Prostate gland (tissue), 2 donors: ENCODE measurements at regions not wholly inside any gene's neighbourhood (a gene's known extent, or its start where the extent isn't known, plus 50 kb on each side); places are given as distances from the start of the nearest gene placed in this dataset.

ENCODE experiments used
- DNase-seq: peaks from one replicate; pipeline ENCODE4 v3.0.0-alpha.2; 2019; ENCODE audit warnings: low spot score
- H3K27ac ChIP-seq, 2 donors: fragments of 200-600 bp; sonication (generic); 2 replicates each; pipeline ENCODE4 v1.5.1; 2017 to 2019
- H3K27me3 ChIP-seq: fragments of 200-600 bp; sonication (generic); replicated peaks from 2 replicates; pipeline ENCODE4 v1.5.1; 2019; ENCODE audit not compliant: insufficient read depth
- H3K36me3 ChIP-seq, 2 donors: fragments of 200-600 bp; sonication (generic); 1 replicate in 1 of 2; 2 replicates in 1 of 2; pipeline versions ENCODE4 v1.5.1 to v1.8.1; 2017 to 2019
- H3K4me1 ChIP-seq: fragments of 200-600 bp; sonication (generic); replicated peaks from 2 replicates; pipeline ENCODE4 v1.5.1; 2019
- H3K4me3 ChIP-seq, 2 donors: fragments of 200-600 bp; sonication (generic); 2 replicates each; pipeline ENCODE4 v1.5.1; 2017 to 2019
- H3K9me3 ChIP-seq: fragments of 200-600 bp; sonication (generic); 2 replicates; pipeline ENCODE4 v1.5.1; 2017
- POLR2A ChIP-seq: fragments of 450-650 bp; IDR thresholded peaks from one replicate; pipeline ENCODE4 v1.6.1; 2016; ENCODE audit warnings: antibody characterized with exemption, mild to moderate bottlenecking
- POLR2AphosphoS5 ChIP-seq: sonication (generic); formaldehyde crosslinking; IDR thresholded peaks from one replicate; pipeline ENCODE4 v1.6.1; 2017; ENCODE audit warnings: antibody characterized with exemption
- WGBS: methylation state at CpG from one replicate; pipeline ENCODE4 v1.1.5; 2018; 5-methylcytosine and 5-hydroxymethylcytosine counted together
- intact Hi-C: fragments of 100-400 bp; cut with DNase I; formaldehyde crosslinking; loops from one replicate; pipeline ENCODE4 v1.14.2; 2022
- TF ChIP-seq, protein P1 (sequence below), 4 experiments: fragments of 200-600 bp in 2 of 4; fragments of 450-650 bp in 2 of 4; sonication (generic) in 2 of 4; IDR thresholded peaks; 1 replicate in 3 of 4; 2 replicates in 1 of 4; pipeline ENCODE4 v1.5.1; 2016 to 2019; ENCODE audit warnings: antibody characterized with exemption in 4 of 4, mild to moderate bottlenecking in 2 of 4, moderate library complexity in 2 of 4

DNA sequence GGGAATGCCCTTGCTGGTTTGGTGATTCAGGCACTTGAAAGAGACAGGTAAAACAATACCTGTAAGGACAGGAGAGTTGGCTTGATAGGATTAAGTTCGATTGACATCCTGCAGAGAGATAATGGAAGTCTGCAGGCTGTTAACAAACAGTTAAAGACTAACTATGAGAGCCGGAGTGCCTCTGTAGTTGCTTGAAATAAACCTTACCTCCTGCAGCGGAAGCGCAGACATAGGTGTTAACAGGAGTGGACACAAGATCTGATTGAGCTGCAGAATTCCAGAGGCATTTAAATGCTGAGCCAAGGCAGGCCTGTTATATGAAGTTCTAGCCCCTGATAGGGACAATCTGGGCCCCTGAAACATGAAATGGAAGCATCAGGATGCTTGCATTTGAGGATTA is 416.7 kb upstream of the MAOA start:
- H3K27ac ChIP-seq, result no peak overlapping the region
- H3K4me1 ChIP-seq, result no peaks in the 10 kb centered on the region
- H3K4me3 ChIP-seq, result no peak overlapping the region
- H3K36me3 ChIP-seq, result no peaks in the 10 kb centered on the region
- WGBS, result 77% methylated on average over 4 of the region's 4 CpGs
- no peak for DNase-seq
- intact Hi-C loops, result no loop called here
- no peaks in the 10 kb centered on the region for H3K27me3 ChIP-seq
- H3K9me3 ChIP-seq, result no peaks in the 10 kb centered on the region
- TF ChIP-seq POLR2A (no peak), POLR2AphosphoS5 (no peak)
- TF ChIP-seq, protein P1, sequence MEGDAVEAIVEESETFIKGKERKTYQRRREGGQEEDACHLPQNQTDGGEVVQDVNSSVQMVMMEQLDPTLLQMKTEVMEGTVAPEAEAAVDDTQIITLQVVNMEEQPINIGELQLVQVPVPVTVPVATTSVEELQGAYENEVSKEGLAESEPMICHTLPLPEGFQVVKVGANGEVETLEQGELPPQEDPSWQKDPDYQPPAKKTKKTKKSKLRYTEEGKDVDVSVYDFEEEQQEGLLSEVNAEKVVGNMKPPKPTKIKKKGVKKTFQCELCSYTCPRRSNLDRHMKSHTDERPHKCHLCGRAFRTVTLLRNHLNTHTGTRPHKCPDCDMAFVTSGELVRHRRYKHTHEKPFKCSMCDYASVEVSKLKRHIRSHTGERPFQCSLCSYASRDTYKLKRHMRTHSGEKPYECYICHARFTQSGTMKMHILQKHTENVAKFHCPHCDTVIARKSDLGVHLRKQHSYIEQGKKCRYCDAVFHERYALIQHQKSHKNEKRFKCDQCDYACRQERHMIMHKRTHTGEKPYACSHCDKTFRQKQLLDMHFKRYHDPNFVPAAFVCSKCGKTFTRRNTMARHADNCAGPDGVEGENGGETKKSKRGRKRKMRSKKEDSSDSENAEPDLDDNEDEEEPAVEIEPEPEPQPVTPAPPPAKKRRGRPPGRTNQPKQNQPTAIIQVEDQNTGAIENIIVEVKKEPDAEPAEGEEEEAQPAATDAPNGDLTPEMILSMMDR (IDR thresholded peaks at IDR 0.05), result no peak

DNA sequence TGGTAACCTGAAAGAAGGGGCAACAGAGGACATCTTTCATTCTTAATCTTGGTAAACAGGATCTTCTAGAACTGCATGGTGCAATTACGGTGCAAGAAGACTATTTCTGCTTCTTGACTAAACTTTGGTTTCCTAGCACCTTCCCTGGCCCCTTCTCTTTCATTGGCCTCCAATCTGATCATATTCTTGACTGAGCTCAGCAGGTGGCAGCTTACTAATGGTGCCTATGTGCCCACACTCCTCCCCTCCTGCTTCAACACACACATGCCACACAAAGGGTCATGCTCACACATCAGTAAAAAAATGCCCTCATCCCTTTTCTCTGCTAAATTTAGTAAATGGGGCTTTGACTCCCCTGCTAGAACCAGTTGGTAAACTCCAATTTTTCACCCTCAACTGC is 400.5 kb upstream of the MAOA start:
- Histone ChIP-seq H3K9me3 (no peaks in the 10 kb centered on the region), H3K4me1 (no peaks in the 10 kb centered on the region), H3K4me3 (no peak overlapping the region), H3K27ac (no peak overlapping the region), H3K27me3 (no peaks in the 10 kb centered on the region), H3K36me3 (no peaks in the 10 kb centered on the region)
- 91% methylated on average over 1 of the region's 1 CpG for WGBS
- intact Hi-C loops, result no loop called here
- TF ChIP-seq POLR2A (no peak), POLR2AphosphoS5 (no peak)
- TF ChIP-seq, protein P1 (IDR thresholded peaks at IDR 0.05), result no peak
- DNase-seq, result no peak

DNA sequence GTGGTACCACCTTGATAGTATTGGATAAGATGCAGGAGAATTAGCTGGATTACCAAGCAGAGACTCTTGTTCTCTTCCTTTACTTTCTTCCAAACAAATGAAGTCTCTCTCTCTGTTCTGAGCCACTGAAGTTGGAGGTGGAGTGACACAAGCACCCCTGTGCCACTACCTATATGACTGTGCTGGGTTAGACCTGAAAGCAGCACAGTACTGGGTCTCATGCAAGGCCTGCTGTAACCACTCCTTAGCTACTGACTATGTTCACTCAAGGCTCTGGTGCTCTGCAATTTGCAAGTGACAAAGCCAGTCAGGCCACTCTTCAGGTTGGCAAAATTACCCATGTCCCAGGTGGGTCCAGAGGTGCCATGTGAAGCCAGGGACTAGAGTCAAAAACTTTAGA is 389.6 kb upstream of the MAOA start:
- H3K36me3 ChIP-seq, result no peaks in the 10 kb centered on the region
- no peaks in the 10 kb centered on the region for H3K4me1 ChIP-seq
- H3K9me3 ChIP-seq, result no peaks in the 10 kb centered on the region
- H3K27ac ChIP-seq, result no peak overlapping the region
- TF ChIP-seq, protein P1 (IDR thresholded peaks at IDR 0.05), result no peak
- TF ChIP-seq POLR2AphosphoS5 (no peak), POLR2A (no peak)
- DNase-seq, result no peak
- no peaks in the 10 kb centered on the region for H3K27me3 ChIP-seq
- H3K4me3 ChIP-seq, result no peak overlapping the region
- intact Hi-C loops, result no loop called here

DNA sequence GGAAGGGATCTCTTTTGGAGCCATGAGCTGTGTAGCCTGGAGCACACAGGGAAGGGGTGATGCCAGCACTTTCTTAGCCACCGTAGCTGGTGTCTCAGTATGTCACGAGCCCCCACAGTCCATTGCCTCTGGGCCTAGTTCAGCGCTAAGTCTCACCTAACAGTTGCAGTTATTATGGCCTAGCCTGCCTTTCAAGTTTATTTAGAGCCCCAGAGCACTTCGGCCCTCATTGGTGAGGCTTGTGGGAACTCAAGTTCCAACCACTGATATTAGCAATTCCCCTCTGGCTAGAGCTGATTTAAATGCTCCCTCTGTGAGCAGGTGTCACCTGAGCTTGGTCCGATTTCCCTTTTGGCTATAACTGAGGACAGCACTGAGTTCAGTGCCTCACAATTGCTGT is 388.4 kb upstream of the MAOA start:
- Histone ChIP-seq H3K4me3 (no peak overlapping the region), H3K27me3 (no peaks in the 10 kb centered on the region), H3K27ac (no peak overlapping the region), H3K36me3 (no peaks in the 10 kb centered on the region), H3K9me3 (no peaks in the 10 kb centered on the region), H3K4me1 (no peaks in the 10 kb centered on the region)
- TF ChIP-seq, protein P1 (IDR thresholded peaks at IDR 0.05), result no peak
- no peak for TF ChIP-seq POLR2A
- TF ChIP-seq POLR2AphosphoS5, result no peak
- 79% methylated on average over 4 of the region's 5 CpGs for WGBS
- intact Hi-C loops, result no loop called here
- DNase-seq, result no peak

DNA sequence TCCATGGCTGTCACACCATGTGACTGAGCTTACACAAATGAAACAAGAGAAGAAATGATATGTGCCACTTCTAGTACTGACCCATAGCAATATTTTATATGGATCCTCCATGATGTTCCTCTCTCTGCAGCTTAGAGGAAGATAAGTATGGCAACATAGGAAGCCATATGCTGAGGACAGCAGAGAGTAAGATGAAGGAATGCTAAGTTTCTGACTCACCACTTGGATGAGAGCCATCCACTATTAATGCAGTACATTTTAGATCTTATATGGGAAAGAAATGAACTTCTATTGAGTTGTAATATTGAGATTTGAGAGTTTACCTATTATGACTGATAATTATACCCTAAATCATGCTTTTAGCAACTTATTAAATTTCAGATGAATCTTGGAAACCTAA is 386.9 kb upstream of the MAOA start:
- intact Hi-C loops, result no loop called here
- no peaks in the 10 kb centered on the region for H3K9me3 ChIP-seq
- TF ChIP-seq POLR2A (no peak), POLR2AphosphoS5 (no peak)
- TF ChIP-seq, protein P1 (IDR thresholded peaks at IDR 0.05), result no peak
- DNase-seq, result no peak
- H3K27me3 ChIP-seq, result no peaks in the 10 kb centered on the region
- no peaks in the 10 kb centered on the region for H3K4me1 ChIP-seq
- no peak overlapping the region for H3K27ac ChIP-seq
- H3K4me3 ChIP-seq, result no peak overlapping the region
- no peaks in the 10 kb centered on the region for H3K36me3 ChIP-seq
